Spleen (tissue), 7 donors: ENCODE measurements at regions not wholly inside any gene's neighbourhood (a gene's known extent, or its start where the extent isn't known, plus 50 kb on each side); places are given as distances from the start of the nearest gene placed in this dataset.

ENCODE experiments used
- CTCF ChIP-seq, 11 experiments: fragments of 200-600 bp in 7 of 11; fragments of 450-650 bp in 4 of 11; sonication (generic) in 4 of 11; IDR thresholded peaks in 8 of 11; conservative IDR thresholded peaks in 3 of 11; 1 replicate in 7 of 11; 2 replicates in 4 of 11; pipeline versions ENCODE4 v1.4.0 to v1.8.0; 2016 to 2021; ENCODE audit warnings: antibody characterized with exemption in 11 of 11, inconsistent platforms in 4 of 11, mild to moderate bottlenecking in 1 of 11
- POLR2AphosphoS5 ChIP-seq, 3 donors: sonication (generic); formaldehyde crosslinking; IDR thresholded peaks; one replicate each; pipeline ENCODE4 v1.5.1; 2017; ENCODE audit warnings: antibody characterized with exemption in 3 of 3
- donor health status: DM: no; HTN: no; CAD: no; lungs with moderate emphysema.
- donor health status: DM: no; HTN: no; CAD: no.
- donor health status: DM: no; HTN: no; CAD: no.

DNA sequence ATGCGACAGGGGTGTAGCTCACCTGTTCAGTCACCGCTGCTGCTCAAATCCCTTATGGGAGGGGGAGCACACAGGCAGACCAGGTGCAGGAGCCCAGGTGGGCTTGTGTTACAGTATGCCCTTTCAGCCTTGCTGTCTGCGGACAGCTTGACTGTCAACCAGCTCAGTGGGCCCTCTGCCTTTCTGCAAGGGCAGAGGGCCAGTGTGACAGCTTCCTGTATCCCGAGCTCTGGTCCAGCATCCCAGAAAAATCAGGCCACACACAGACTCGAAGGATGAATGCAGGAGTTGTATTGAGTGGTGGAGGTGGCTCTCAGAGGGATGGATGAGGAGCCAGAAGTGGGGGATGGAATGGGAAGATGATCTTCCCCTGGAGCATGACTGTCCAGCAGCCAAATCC lies 172.2 kb downstream of the C5orf15 start:
- TF ChIP-seq POLR2AphosphoS5 (IDR thresholded peaks at IDR 0.05) (no peak), CTCF (IDR thresholded peaks at IDR 0.05 in 8 of 11, conservative IDR thresholded peaks at IDR 0.05 in 3 of 11) (no peak)
